HT-29 (cell line): ENCODE measurements at regions not wholly inside any gene's neighbourhood (a gene's known extent, or its start where the extent isn't known, plus 50 kb on each side); places are given as distances from the start of the nearest gene placed in this dataset.
A peak's percentile ranks its signal among the peaks of the same experiment; 100 is the strongest.

ENCODE experiments used
- DNase-seq: peaks from one replicate; pipeline ENCODE4 v3.0.0-alpha.2; 2015; ENCODE audit warnings: low spot score

DNA sequence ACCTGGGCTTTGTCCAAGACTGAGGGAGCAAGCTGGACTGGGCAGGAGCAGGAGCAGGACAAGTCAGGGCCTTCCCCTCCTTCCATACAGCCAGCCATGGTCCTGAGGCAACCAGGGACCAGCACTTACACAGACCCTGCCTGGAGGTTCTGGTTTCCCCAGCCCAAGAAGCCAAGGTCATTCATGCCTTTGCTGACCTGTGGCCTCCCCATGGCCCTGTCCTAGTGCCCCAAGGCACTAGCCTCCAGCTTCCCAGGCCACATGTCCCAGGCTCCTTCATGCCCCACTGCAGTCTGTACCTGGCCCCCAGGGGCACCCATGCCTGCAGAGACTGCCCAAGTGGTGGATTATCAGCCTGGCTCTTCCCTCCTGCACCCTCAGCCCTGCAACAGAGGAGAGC lies 243.9 kb downstream of the TOMM20 start:
- DNase-seq: no peak

- no peak for DNase-seq
Measured at GRCh38 chr1:234884006-234884405, 244.6 kb downstream of the TOMM20 start.

GRCh38 chr1:234882898-234883297 lies 245.7 kb downstream of the TOMM20 start:
- no peak for DNase-seq

- no peak for DNase-seq
Measured at GRCh38 chr1:234881893-234882771, 246.5 kb downstream of the TOMM20 start.

DNA sequence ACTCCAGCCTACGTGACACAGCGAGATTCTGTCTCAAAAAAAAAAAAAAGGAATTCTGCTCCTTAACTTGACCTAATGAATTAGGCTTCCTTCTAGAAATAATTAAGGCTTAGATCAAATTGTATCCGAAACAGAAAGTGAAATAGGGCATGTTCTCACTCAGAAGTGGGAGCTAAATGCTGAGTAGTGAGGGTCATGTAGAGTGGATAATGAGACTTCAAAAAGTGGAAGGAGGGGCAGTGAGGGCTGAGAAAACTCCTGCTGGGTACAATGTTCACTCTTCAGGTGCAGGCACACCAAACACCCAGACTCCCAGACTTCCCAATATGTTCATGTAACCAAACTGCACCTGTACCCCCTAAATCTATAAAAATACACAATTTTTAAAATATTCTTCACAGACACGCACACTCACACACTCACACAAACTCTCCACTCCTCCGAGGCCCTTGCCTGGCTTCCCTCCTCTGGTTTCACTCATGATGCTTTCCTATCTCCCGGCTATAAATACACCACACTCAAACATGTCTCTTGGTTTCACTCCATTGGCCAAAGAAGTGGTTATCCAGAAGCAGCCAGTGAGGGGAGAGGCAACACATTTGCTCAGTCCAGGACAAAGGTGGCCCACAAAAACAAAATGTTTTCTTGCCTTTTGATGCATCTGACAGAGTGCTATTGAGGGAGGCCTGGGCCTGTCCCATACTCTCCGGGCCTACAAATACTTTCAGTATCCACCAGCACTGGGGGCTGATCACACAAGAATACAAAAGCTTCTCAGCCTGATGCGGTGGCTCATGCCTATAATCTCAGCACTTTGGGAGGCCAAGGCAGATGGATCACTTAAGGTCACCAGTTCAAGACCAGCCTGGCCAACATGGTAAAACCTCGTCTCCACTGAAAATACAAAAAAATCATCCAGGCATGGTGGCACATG lies 249.2 kb downstream of the TOMM20 start:
- DNase-seq: no peak

GRCh38 chr1:234878288-234878687 lies 250.3 kb downstream of the TOMM20 start:
- DNase-seq: no peak

DNA sequence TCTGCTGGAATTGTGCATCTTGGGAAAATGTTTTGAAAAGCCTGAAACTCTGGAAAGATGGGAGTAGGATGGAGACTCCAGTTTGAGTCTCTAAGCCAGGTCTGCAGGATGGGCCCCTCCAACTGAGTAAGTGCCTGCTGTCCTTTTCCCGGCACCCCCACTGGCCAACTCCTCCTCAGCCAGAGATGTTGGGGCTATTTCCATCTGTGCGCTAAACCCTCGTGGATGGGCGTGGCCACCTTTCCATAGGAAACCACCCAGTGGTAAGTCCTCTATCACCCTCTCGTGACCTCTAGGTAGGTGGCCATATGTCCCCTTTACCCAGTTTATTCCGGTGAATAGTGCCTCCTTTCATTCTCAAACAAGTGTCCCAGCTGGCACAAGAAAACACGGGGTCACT lies 250.9 kb downstream of the TOMM20 start:
- DNase-seq: no peak

DNA sequence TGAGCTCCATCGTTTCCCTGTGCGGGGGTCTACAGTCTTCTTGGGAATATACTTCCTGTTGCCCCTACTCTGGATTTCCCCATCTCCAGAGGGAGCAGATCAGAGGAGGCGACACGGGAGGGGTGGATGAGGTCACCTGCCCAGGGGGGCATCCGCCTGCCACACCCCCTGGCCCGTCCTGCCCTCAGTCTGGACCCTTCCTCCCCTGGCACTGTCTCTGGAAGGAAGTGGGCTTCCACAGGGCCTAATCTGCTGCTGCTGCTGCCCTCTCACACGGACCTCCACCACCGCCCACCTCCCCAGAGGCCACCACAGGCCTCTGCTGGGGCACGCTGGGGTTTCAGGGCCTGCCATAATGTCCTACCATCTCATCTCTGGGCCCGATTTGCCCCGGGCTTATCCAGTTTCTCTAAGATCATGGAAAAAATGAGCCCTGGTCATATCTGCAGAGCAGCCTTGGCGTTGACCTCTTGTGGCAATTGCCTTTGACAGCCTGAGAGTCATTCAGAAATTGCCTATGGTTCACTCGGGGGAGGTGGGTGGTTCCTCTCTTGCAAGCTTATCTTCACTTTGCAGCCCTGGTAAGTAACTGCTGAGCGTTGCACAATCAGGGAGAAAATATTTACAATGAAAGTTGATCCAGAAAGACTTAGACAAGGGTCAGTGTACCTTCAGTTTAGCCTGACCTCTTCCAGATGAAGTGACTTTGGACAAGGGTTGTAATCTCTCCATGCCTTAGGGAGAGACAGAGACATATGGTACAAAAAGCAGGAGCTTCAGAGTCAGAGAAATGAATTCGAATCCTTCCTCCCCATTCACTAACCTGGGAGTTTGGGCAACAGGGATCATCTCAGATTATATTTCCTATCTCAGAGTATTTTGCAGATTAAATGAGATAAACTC lies 252.4 kb downstream of the TOMM20 start:
- DNase-seq: peak; percentile 53

GRCh38 chr1:234875328-234875952 lies 253.2 kb downstream of the TOMM20 start:
- DNase-seq: no peak

GRCh38 chr1:234874291-234875288 lies 254.0 kb downstream of the TOMM20 start:
- DNase-seq: peak; percentile 38

GRCh38 chr1:234871710-234872271 lies 256.8 kb downstream of the TOMM20 start:
- no peak for DNase-seq

DNA sequence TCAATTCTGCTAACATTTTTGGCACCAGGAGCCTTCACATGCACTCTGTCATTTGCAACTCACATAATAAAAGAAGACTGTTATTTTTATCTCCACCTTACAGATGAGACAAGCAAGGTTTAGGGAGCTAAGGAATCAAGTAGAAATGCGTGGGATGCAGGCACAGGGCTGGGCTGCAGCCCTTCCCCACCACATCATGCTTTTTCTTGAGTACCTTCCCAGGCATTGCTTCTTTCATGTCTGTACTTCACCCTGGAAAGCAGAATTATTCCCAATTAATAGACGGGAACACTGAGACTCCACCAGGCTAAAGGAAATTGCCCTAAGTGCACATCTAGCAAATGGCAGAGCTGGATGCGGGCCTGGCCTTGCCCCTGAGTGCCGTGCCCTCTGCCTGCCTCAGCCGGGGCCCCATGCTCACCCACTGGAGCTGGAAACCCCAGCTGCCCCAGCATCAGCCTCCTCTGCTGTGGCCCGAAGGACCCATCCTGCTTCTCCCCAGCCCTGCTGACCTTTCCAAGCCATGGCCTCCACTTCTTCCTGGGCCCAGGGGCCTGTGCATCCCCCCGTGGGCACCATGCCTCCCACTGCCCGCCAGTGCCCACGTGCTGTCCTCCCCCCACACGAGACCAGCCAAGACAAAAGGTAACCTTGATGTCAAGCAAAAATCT lies 257.5 kb downstream of the TOMM20 start:
- no peak for DNase-seq

DNA sequence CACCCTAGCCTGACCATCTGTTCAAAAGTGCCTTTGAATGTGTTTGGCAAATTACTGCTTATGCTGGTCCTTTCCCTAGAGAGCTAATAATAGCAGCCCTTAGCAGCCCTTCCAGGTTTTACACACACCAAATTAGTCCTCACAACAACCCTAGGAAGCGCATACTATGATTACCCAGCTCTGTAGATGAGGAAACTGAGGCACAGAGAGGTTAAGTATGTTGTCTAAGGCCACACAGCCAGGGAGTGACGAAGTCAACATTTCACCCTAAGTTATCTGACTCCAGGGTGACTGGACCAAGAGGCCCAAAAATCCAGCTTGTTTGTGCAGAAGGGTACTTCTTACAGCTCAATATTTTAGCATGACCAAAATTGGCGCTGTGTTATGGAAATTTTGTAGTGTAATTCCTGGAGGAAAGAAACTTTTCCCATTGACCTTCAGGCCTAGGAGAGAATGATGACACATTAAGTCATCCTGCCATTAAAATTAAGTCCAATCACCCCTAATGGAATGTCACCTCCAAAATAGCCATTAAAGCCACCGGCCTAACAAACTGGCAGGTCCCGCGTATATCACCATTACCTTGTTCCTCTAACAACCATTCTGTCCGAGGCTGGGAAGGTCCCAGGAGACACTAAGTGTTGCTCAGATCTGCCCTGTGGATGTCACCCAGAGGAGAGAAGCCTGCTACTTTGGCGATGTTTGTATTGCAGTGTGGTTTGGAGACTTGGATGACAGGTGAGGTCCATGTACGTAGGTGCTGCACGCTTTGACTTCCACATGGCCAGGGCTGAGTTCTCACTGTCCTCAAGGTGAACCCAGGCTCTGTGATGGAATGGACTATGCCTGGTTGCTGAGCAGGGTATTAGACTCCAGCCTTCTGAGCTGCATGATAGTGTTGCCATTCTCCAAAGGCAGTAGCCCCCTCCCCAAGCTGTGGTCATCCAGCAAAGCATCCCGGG lies 258.3 kb downstream of the TOMM20 start:
- no peak for DNase-seq

GRCh38 chr1:234869182-234870019 lies 259.2 kb downstream of the TOMM20 start:
- DNase-seq: peak; percentile 50

- DNase-seq: no peak
Measured at GRCh38 chr1:234868296-234869147, 258.5 kb upstream of the IRF2BP2 start.
